SJSA1 (cell line): ENCODE measurements at regions not wholly inside any gene's neighbourhood (a gene's known extent, or its start where the extent isn't known, plus 50 kb on each side); places are given as distances from the start of the nearest gene placed in this dataset.

Experiments
- DNase-seq, 2 experiments: peaks; one replicate each; pipeline ENCODE4 v3.0.0-alpha.2; 2015 to 2020; ENCODE audit warnings: low spot score in 2 of 2, low read depth in 1 of 2
- H3K27ac ChIP-seq: fragments of 250-450 bp; sonication (Bioruptor Pico); 2 replicates; pipeline ENCODE4 v1.5.1; 2020; ENCODE audit warnings: mild to moderate bottlenecking, moderate library complexity
- H3K27me3 ChIP-seq: fragments of 250-450 bp; sonication (Bioruptor Pico); replicated peaks from 2 replicates; pipeline ENCODE4 v1.5.1; 2020; ENCODE audit warnings: mild to moderate bottlenecking, moderate library complexity
- H3K36me3 ChIP-seq: fragments of 250-450 bp; sonication (Bioruptor Pico); 2 replicates; pipeline ENCODE4 v1.5.1; 2020; ENCODE audit warnings: mild to moderate bottlenecking
- H3K4me1 ChIP-seq: fragments of 250-450 bp; sonication (Bioruptor Pico); replicated peaks from 2 replicates; pipeline ENCODE4 v1.6.1; 2021; ENCODE audit warnings: mild to moderate bottlenecking
- H3K4me3 ChIP-seq: fragments of 250-450 bp; sonication (Bioruptor Pico); 2 replicates; pipeline ENCODE4 v1.5.1; 2020; ENCODE audit warnings: mild to moderate bottlenecking
- H3K9me3 ChIP-seq: fragments of 250-450 bp; sonication (Bioruptor Pico); replicated peaks from 2 replicates; pipeline ENCODE4 v1.5.1; 2020; ENCODE audit warnings: mild to moderate bottlenecking

GRCh38 chr13:95352486-95352885, 51.2 kb upstream of the ABCC4 start:
- Histone ChIP-seq H3K36me3 (no peaks in the 10 kb centered on the region), H3K27me3 (no peaks in the 10 kb centered on the region), H3K9me3 (no peaks in the 10 kb centered on the region), H3K27ac (no peak overlapping the region), H3K4me3 (no peak overlapping the region), H3K4me1 (peaks cover 3% of the 10 kb centered on the region; the same call in 1 of the 2 replicates)
- DNase-seq = peak in 1 of 2 experiments; percentile 15

GRCh38 chr13:95354156-95354555, 52.9 kb upstream of the ABCC4 start:
- no peak for DNase-seq
- H3K27me3 ChIP-seq = no peaks in the 10 kb centered on the region
- H3K4me3 ChIP-seq = no peak overlapping the region
- no peaks in the 10 kb centered on the region for H3K36me3 ChIP-seq
- H3K4me1 ChIP-seq = peaks cover 3% of the 10 kb centered on the region; the same call in 1 of the 2 replicates
- no peak overlapping the region for H3K27ac ChIP-seq
- H3K9me3 ChIP-seq = no peaks in the 10 kb centered on the region

GRCh38 chr13:95354680-95355487, 53.6 kb upstream of the ABCC4 start:
- no peaks in the 10 kb centered on the region for H3K27me3 ChIP-seq
- H3K4me1 ChIP-seq = peaks cover 3% of the 10 kb centered on the region; the same call in 1 of the 2 replicates
- H3K36me3 ChIP-seq = no peaks in the 10 kb centered on the region
- H3K9me3 ChIP-seq = no peaks in the 10 kb centered on the region
- no peak overlapping the region for H3K4me3 ChIP-seq
- H3K27ac ChIP-seq = no peak overlapping the region
- no peak for DNase-seq

- Histone ChIP-seq H3K4me1 (peaks cover 3% of the 10 kb centered on the region; the same call in 1 of the 2 replicates), H3K36me3 (no peaks in the 10 kb centered on the region), H3K27me3 (no peaks in the 10 kb centered on the region), H3K27ac (no peak overlapping the region), H3K4me3 (no peak overlapping the region), H3K9me3 (no peaks in the 10 kb centered on the region)
- DNase-seq = peak in 1 of 2 experiments; percentile 11
Measured at GRCh38 chr13:95355494-95355893, 54.2 kb upstream of the ABCC4 start.

- Histone ChIP-seq H3K9me3 (no peaks in the 10 kb centered on the region), H3K36me3 (no peaks in the 10 kb centered on the region), H3K27me3 (no peaks in the 10 kb centered on the region), H3K4me3 (no peak overlapping the region), H3K27ac (no peak overlapping the region), H3K4me1 (peaks cover 3% of the 10 kb centered on the region; the same call in 1 of the 2 replicates)
- no peak for DNase-seq
Measured at GRCh38 chr13:95356916-95357315, 55.7 kb upstream of the ABCC4 start.

GRCh38 chr13:95357875-95358274, 56.6 kb upstream of the ABCC4 start:
- Histone ChIP-seq H3K36me3 (no peaks in the 10 kb centered on the region), H3K4me3 (no peak overlapping the region), H3K4me1 (peaks cover 3% of the 10 kb centered on the region; the same call in 1 of the 2 replicates), H3K27me3 (no peaks in the 10 kb centered on the region), H3K9me3 (no peaks in the 10 kb centered on the region), H3K27ac (no peak overlapping the region)
- no peak for DNase-seq

- H3K27me3 ChIP-seq = no peaks in the 10 kb centered on the region
- 0 out of 2 replicates have a peak, but pooled peaks cover 2% of the 10 kb centered on the region for H3K4me1 ChIP-seq
- H3K36me3 ChIP-seq = no peaks in the 10 kb centered on the region
- no peak overlapping the region for H3K27ac ChIP-seq
- no peak overlapping the region for H3K4me3 ChIP-seq
- no peak for DNase-seq
- H3K9me3 ChIP-seq = no peaks in the 10 kb centered on the region
Measured at GRCh38 chr13:95360052-95360451, 58.8 kb upstream of the ABCC4 start.

- H3K36me3 ChIP-seq = no peaks in the 10 kb centered on the region
- H3K4me3 ChIP-seq = no peak overlapping the region
- H3K4me1 ChIP-seq = no peaks in the 10 kb centered on the region
- no peaks in the 10 kb centered on the region for H3K9me3 ChIP-seq
- H3K27me3 ChIP-seq = no peaks in the 10 kb centered on the region
- H3K27ac ChIP-seq = no peak overlapping the region
- DNase-seq = no peak
Measured at GRCh38 chr13:95360464-95361097, 59.3 kb upstream of the ABCC4 start.

GRCh38 chr13:95361686-95362085, 60.4 kb upstream of the ABCC4 start:
- no peaks in the 10 kb centered on the region for H3K36me3 ChIP-seq
- DNase-seq = no peak
- H3K4me3 ChIP-seq = no peak overlapping the region
- H3K27me3 ChIP-seq = no peaks in the 10 kb centered on the region
- no peaks in the 10 kb centered on the region for H3K9me3 ChIP-seq
- H3K4me1 ChIP-seq = no peaks in the 10 kb centered on the region
- no peak overlapping the region for H3K27ac ChIP-seq

GRCh38 chr13:95362666-95363065, 61.4 kb upstream of the ABCC4 start:
- no peaks in the 10 kb centered on the region for H3K36me3 ChIP-seq
- H3K9me3 ChIP-seq = no peaks in the 10 kb centered on the region
- no peak for DNase-seq
- no peaks in the 10 kb centered on the region for H3K4me1 ChIP-seq
- H3K27ac ChIP-seq = no peak overlapping the region
- H3K4me3 ChIP-seq = no peak overlapping the region
- no peaks in the 10 kb centered on the region for H3K27me3 ChIP-seq

GRCh38 chr13:95367309-95367843, 66.1 kb upstream of the ABCC4 start:
- no peaks in the 10 kb centered on the region for H3K27me3 ChIP-seq
- no peaks in the 10 kb centered on the region for H3K4me1 ChIP-seq
- no peaks in the 10 kb centered on the region for H3K36me3 ChIP-seq
- no peak for DNase-seq
- no peak overlapping the region for H3K4me3 ChIP-seq
- no peak overlapping the region for H3K27ac ChIP-seq
- H3K9me3 ChIP-seq = no peaks in the 10 kb centered on the region

GRCh38 chr13:95368998-95369397, 67.7 kb upstream of the ABCC4 start:
- no peaks in the 10 kb centered on the region for H3K36me3 ChIP-seq
- H3K4me3 ChIP-seq = no peak overlapping the region
- DNase-seq = no peak
- no peaks in the 10 kb centered on the region for H3K9me3 ChIP-seq
- no peak overlapping the region for H3K27ac ChIP-seq
- no peaks in the 10 kb centered on the region for H3K4me1 ChIP-seq
- no peaks in the 10 kb centered on the region for H3K27me3 ChIP-seq

- Histone ChIP-seq H3K27ac (no peak overlapping the region), H3K36me3 (no peaks in the 10 kb centered on the region), H3K9me3 (no peaks in the 10 kb centered on the region), H3K27me3 (peaks cover 6% of the 10 kb centered on the region; the same call in 1 of the 2 replicates), H3K4me3 (no peak overlapping the region), H3K4me1 (no peaks in the 10 kb centered on the region)
- DNase-seq = peak in 1 of 2 experiments; percentile 52
Measured at GRCh38 chr13:95375706-95376105, 74.5 kb upstream of the ABCC4 start.

GRCh38 chr13:95378603-95379002, 77.4 kb upstream of the ABCC4 start:
- no peak for DNase-seq
- Histone ChIP-seq H3K36me3 (no peaks in the 10 kb centered on the region), H3K27ac (no peak overlapping the region), H3K4me3 (no peak overlapping the region), H3K27me3 (peaks cover 6% of the 10 kb centered on the region; the same call in 1 of the 2 replicates), H3K9me3 (no peaks in the 10 kb centered on the region), H3K4me1 (no peaks in the 10 kb centered on the region)
